SK-N-MC (cell line): ENCODE measurements at regions not wholly inside any gene's neighbourhood (a gene's known extent, or its start where the extent isn't known, plus 50 kb on each side); places are given as distances from the start of the nearest gene placed in this dataset.

Experiments used
- EZH2 ChIP-seq: fragments of 200-600 bp; sonication (generic); IDR thresholded peaks from one replicate; pipeline ENCODE4 v1.6.1; 2017; ENCODE audit warnings: antibody characterized with exemption
- FOXP2 ChIP-seq: optimal IDR thresholded peaks from 2 replicates; pipeline ENCODE3; 2011; ENCODE audit warnings: mild to moderate bottlenecking, moderate library complexity; ENCODE audit not compliant: insufficient read depth; ENCODE audit errors: extremely low read length, control extremely low read depth
- POLR2AphosphoS5 ChIP-seq: IDR thresholded peaks from 2 replicates; pipeline ENCODE4 v1.6.1; 2012; ENCODE audit warnings: mild to moderate bottlenecking, low read depth, low read length, borderline replicate concordance

- TF ChIP-seq POLR2AphosphoS5 (no peak), EZH2 (no peak), FOXP2 (no peak)
Observed at GRCh38 chr2:118639371-118639770, 208.1 kb downstream of the EN1 start.
